WERI-Rb-1 (cell line): ENCODE measurements at regions not wholly inside any gene's neighbourhood (a gene's known extent, or its start where the extent isn't known, plus 50 kb on each side); places are given as distances from the start of the nearest gene placed in this dataset.

Source experiments
- DNase-seq: peaks from one replicate; pipeline ENCODE4 v3.0.0-alpha.2; 2020
- H3K27ac ChIP-seq: fragments of 250-450 bp; sonication (Bioruptor Pico); 2 replicates; pipeline ENCODE4 v1.5.1; 2020; ENCODE audit warnings: mild to moderate bottlenecking, moderate library complexity
- H3K27me3 ChIP-seq: fragments of 250-450 bp; sonication (Bioruptor Pico); 2 replicates; pipeline ENCODE4 v1.5.1; 2021; ENCODE audit warnings: mild to moderate bottlenecking, low read depth, moderate library complexity; ENCODE audit not compliant: insufficient read depth, severe bottlenecking
- H3K36me3 ChIP-seq: fragments of 250-450 bp; sonication (Bioruptor Pico); 2 replicates; pipeline ENCODE4 v1.5.1; 2020; ENCODE audit warnings: mild to moderate bottlenecking, moderate library complexity
- H3K4me3 ChIP-seq: 2 replicates; pipeline ENCODE4 v1.5.1; 2011; ENCODE audit warnings: low read depth, mild to moderate bottlenecking, control low read depth, low read length
- H3K9me3 ChIP-seq: fragments of 250-450 bp; sonication (Bioruptor Pico); 2 replicates; pipeline ENCODE4 v1.5.1; 2021; ENCODE audit warnings: mild to moderate bottlenecking, moderate library complexity; ENCODE audit not compliant: severe bottlenecking
- CTCF ChIP-seq: IDR thresholded peaks from 2 replicates; pipeline ENCODE4 v1.5.1; 2011; ENCODE audit warnings: low read depth, mild to moderate bottlenecking, control low read depth, inconsistent platforms, low read length

GRCh38 chr5:40221796-40222195, 457.9 kb upstream of the PTGER4 start:
- Histone ChIP-seq H3K36me3 (no peaks in the 10 kb centered on the region), H3K27me3 (no peaks in the 10 kb centered on the region), H3K27ac (no peak overlapping the region), H3K9me3 (no peaks in the 10 kb centered on the region), H3K4me3 (no peak overlapping the region)
- DNase-seq: no peak
- no peak for TF ChIP-seq CTCF

GRCh38 chr5:40221255-40221654, 458.5 kb upstream of the PTGER4 start:
- Histone ChIP-seq H3K36me3 (no peaks in the 10 kb centered on the region), H3K9me3 (no peaks in the 10 kb centered on the region), H3K27ac (no peak overlapping the region), H3K27me3 (no peaks in the 10 kb centered on the region), H3K4me3 (no peak overlapping the region)
- TF ChIP-seq CTCF: no peak
- no peak for DNase-seq

GRCh38 chr5:40220260-40220659, 459.5 kb upstream of the PTGER4 start:
- Histone ChIP-seq H3K9me3 (no peaks in the 10 kb centered on the region), H3K27ac (no peak overlapping the region), H3K36me3 (no peaks in the 10 kb centered on the region), H3K4me3 (no peak overlapping the region), H3K27me3 (no peaks in the 10 kb centered on the region)
- no peak for TF ChIP-seq CTCF
- DNase-seq: no peak

- Histone ChIP-seq H3K36me3 (no peaks in the 10 kb centered on the region), H3K27me3 (no peaks in the 10 kb centered on the region), H3K27ac (no peak overlapping the region), H3K4me3 (no peak overlapping the region), H3K9me3 (no peaks in the 10 kb centered on the region)
- no peak for TF ChIP-seq CTCF
- DNase-seq: no peak
These were observed 462.2 kb upstream of the PTGER4 start for GRCh38 chr5:40217553-40217952.

- Histone ChIP-seq H3K27me3 (no peaks in the 10 kb centered on the region), H3K4me3 (no peak overlapping the region), H3K36me3 (no peaks in the 10 kb centered on the region), H3K9me3 (no peaks in the 10 kb centered on the region), H3K27ac (no peak overlapping the region)
- TF ChIP-seq CTCF: no peak
- no peak for DNase-seq
These were observed 469.0 kb upstream of the PTGER4 start for GRCh38 chr5:40210694-40211093.

- no peaks in the 10 kb centered on the region for H3K27me3 ChIP-seq
- no peak overlapping the region for H3K27ac ChIP-seq
- no peak overlapping the region for H3K4me3 ChIP-seq
- DNase-seq: no peak
- no peak for TF ChIP-seq CTCF
- H3K36me3 ChIP-seq: no peaks in the 10 kb centered on the region
- H3K9me3 ChIP-seq: no peaks in the 10 kb centered on the region
These were observed 473.7 kb upstream of the PTGER4 start for GRCh38 chr5:40206030-40206429.
